ENCODE measurements at regions not wholly inside any gene's neighbourhood (a gene's known extent, or its start where the extent isn't known, plus 50 kb on each side); places are given as distances from the start of the nearest gene placed in this dataset.

DNA sequence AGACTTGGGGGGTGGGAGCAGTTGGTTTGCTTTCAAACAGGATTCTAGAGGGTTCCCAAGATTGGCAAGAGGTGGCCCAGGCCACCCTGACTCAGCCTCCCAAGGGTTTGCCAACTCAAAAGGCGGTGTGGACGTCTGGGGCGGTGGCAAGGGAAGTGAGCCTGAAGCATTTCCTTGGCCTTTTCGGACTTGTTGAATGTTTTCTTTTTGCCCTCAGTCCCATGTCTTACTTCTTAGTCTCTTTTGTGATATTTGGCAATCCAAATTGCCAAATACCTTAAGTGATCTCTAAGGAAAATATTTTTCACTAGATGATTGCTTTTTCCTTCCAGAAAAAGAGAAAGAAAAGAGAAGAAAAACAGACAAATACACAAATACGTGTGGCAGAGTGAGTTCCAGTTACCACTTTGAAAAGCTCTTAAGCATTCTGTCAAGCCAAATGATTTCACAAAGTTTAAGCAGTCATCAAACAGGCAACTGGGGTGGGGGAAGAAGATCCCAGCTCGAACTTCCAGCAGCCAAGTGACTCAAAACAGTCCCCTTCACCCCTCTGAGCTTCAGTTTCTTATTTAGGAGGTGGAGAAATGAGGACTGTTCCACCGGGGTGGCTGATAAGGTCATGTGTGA lies 374.6 kb upstream of the USP24 start:
- DNase-seq = no peak

- no peak for DNase-seq
Observed at GRCh38 chr1:55588309-55588708, 373.1 kb upstream of the USP24 start.

DNA sequence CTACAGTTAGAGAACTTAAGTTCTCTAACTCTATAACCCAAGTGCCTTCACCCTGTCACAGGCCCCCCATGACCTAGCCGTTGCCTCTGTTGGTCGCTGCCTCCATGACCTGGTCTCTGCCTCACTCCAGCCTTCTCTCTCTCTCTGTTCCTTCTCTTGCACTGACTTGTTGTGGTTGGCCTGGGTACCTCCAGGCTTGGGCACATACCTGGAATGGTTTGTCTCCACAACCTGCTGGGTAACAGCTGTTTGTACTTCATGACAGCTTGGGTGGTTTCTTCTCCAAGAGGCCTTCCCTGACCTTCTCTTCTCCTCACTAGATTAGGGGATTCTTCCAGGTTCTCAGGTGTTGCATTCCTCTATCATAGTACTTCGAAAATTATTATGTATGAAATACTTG lies 371.6 kb upstream of the USP24 start:
- no peak for DNase-seq

- DNase-seq = no peak
Observed at GRCh38 chr1:55585402-55585792, 370.2 kb upstream of the USP24 start.

DNA sequence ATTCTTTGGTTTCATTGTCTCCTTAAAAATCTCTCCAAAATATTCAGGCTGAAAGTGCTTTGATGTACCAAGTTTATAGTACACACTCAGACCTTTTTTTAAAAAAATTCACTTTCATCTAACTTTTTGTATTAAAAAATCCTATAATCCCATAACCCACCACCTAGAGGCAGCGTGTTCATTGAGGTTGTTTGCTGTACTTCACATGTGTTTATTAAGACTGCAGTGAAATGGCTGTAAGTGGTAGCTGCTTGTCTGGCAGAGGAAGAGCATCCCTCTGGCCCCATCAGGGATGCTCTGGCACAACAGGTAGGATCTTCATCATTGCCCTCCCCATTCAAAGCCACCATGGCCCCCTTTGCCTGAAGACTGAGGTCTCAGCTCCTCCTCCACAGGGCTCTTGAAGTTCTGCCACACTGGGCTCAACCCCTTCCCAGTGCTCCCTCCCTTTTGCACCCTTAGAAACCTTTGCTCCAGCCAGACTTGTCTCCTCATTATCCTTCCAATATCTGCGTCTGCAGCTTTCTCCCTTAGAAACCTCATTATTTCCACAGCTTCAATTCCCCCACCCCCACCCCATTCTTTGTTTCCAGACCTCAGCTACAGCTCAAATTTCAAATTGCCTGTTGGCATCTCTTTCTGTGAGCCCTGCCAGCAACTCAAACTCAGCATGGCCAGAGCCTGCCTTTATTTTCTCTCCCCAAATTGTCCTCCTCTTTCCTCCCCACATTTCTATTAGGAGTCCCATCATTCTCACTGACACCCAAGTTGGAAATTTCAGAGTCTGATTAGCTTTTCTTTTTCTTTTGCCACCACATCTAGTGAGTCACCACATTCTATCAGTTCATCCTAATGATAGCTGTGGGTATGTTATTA lies 369.6 kb upstream of the USP24 start:
- DNase-seq = no peak

- no peak for DNase-seq
Observed at GRCh38 chr1:55582084-55582483, 366.9 kb upstream of the USP24 start.

DNA sequence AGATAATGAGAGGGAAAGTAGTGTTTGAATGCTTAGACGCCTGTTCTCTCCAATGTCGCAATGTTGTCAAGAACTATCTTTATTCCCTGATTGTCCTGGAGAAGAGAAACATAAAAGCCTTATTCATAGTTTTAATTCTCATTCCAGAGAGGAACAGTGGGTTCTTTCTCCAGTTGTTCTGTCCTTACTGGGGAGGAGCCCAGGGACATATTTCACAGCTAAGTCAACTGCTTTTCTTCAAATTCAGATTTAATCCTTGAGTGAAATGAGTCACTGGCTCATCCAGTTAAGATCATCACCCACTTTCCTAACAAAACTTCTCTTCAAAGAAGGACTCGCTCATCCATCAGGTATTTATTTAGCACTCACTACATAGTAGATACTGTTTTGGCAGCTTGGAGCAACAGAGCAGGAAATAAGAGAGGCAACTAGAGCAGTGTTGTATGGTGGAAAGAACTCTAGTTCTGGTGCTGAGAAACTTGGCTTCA lies 365.7 kb upstream of the USP24 start:
- no peak for DNase-seq

- DNase-seq = no peak
Observed at GRCh38 chr1:55579332-55580001, 364.3 kb upstream of the USP24 start.

DNA sequence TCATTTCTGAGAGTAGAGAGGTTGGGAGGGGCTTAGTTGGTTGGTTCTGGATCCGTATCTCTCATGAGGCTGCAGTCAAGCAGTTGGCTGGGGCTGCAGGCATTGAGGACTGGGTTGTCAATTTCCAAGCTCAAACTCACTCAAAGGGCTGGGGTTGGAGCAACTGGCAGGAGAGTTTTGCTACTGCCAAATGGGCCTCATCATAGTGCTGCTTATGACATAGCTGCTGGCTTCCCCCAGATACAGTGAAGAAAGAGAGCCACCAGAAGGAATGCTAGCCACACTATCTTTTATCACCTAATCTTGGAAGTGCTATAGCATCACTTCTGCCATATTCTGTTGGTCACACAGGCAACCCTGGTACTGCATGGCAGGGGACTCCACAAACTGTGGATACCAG lies 363.5 kb upstream of the USP24 start:
- no peak for DNase-seq

DNA sequence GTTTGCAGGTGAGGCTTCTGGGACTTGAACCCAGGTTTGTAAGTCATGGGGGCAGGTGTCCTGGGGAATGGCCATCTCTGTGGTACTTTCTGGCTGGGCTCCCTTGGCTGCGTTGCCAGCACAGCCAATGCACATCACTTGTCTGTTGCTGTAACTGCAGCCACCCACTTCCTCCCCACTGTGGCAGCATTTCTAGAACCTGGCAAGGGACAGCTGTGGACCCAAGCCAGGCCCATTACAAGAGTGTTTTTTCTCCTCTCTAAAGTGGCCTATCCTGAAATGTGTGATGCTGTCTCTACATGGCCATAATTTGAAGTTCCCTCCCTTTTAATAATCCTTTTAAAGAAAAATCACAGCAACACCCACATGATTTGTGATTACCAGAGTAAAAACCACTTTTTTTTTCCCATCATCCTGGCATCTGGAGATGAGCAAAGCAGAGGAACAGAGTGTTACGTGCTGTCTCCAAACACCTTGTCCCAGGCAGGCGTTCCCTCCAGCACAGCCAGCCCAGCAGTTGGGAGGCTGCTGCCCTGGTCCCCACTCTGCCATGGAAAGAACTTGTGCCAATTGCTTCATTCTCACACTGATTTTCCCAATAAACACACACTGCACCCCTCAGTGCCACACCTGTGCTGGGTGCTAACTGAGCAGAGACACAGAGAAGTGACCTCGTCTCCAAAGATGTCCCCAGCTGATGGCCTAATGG lies 360.6 kb upstream of the USP24 start:
- DNase-seq = no peak

DNA sequence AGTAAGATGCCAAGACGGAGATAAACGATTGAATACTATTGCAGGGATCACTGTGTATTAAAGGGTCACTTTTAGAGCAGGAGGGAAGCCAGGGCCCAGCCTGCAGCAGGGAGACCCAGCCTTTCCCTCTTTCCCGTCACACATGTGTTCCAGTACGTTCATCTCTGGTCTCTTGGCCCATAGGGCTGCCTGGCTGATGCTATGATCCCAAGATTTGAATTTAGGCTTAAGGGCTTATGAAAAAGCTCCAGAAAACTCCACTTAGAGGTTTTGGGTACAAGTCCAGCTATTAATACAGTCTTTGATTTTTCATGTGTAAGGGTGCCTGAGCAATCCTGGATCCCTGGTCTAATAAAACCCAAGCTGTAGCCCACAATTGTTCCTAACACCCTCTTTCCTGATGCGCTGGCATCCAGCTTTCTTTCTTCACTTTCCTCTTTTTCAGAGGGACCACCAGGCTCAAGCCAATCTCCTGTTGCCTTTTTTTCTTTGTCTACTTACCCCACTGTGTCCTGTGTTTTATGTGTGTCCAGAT lies 359.6 kb upstream of the USP24 start:
- no peak for DNase-seq

- DNase-seq = no peak
Observed at GRCh38 chr1:55572878-55573734, 357.9 kb upstream of the USP24 start.

DNA sequence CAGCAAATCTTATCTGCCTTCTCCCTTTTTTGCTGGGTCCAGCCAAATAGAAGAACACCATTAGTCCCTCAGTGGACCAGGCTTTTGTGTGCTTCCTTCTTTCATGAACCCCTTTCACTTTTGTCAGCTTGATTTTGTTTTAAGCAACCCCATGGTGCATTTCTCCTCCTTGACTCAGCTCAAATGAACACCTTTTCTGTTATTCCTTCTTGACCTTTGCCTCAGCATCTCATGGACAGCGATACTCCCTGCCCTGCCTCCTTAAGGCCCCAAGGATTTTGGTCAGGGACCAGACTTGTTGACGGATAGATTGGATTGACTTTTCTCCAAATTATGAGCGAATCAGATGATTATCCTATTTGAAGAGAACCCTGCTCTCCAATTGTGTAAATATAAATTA lies 356.6 kb upstream of the USP24 start:
- DNase-seq = no peak

DNA sequence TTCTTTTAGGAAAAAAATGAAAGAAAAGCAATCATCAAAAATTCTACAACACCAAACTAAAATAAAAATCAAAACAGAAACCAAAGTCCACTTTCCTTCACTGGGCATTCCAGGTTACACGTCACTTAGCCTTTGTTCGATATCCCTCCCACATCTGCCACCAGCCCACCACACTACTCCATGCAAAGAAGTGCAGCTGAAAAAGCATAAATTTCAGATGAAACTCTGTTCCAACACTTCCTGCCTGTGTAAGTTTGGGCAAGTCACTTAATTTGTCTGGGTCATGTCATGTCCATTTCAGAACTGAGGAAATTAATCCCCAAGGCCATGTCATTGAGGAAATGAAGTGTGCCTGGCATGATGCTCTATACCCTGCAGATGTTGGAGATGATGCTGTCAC lies 354.3 kb upstream of the USP24 start:
- no peak for DNase-seq

DNA sequence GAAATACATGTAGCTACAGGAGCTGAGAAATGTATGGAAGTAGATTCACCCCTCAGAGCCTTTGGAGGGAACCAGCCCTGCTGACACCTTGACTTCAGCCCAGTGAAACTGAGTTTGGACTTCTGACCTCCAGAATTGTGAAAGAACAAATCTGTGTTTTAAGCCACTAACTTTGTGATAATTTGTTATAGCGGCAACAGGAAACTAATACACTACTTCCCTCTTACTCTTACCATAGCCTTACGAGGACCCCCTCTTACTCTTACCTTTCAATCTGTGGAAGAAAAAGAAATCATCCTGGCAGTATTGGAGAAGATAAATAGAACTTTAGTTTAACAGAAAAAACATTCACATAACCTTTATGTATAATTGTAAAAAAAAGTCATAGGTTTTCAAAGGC lies 353.6 kb upstream of the USP24 start:
- no peak for DNase-seq

DNA sequence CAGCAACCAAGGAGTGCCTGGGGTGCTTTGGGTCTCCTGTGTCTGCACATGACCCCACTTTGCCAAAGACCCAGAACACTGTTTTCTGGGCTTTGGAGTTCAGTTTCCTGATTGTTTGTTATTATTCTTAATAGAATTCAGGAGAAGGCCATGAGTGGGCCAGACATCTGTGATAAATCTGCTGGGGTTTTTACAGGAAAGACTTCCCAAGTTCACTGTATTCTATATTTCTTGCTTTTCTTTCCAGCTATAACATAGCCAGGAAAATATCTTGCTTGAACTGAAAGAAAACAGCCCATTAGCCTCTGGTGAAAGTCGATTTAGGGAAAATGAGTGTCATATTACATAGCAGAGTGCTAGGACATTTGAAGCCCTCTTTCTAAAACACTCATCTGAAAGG lies 345.1 kb upstream of the USP24 start:
- DNase-seq = no peak

- DNase-seq = no peak
Observed at GRCh38 chr1:55559842-55560241, 344.7 kb upstream of the USP24 start.

DNA sequence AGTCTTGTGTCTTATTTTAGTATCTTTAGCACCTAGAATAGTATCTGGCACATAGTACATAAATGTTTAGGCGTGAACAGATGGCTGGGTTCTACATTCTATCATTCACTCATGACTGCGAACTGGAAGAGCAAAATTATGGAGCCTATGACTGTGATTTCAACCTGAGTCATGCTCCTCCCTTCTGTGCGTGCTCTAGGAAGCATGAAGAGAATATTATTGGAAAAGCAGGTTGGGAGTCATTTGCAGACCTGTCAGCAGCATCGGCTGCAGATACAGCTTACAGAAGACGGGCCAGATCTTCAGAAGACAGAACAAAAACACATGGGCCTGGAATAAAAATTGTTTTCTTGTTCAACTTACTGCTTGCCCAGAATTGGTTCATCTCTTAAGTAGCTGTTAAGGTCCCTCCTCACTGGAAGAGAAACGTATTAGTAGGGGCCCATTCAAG lies 344.0 kb upstream of the USP24 start:
- no peak for DNase-seq

DNA sequence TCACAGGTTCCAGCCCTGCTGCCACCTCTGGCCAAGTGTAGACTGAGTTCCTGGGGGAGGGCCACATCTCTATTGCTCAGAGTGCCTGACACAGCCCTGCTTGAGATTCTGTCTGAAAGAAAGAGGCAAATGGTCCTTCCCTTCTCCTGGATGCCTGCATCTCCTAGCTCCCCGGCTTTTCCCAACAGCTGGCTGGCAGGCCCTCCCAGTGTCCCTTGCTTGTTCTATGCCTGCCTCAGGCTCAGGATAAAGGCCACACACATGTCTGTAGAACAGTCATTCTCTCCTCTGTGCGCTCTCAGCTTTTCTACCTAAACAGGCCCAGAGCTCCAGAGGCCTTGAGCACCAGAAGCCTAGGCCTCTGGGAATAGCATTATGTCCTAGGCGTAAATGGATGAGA lies 343.4 kb upstream of the USP24 start:
- DNase-seq = no peak

- DNase-seq = no peak
Observed at GRCh38 chr1:55555956-55556725, 341.0 kb upstream of the USP24 start.

GRCh38 chr1:55554611-55555010 lies 339.4 kb upstream of the USP24 start:
- no peak for DNase-seq

All from CD4-positive, alpha-beta T cell treated with Interleukin-4 for 1 hour (primary cell).